ENCODE measurements at regions not wholly inside any gene's neighbourhood (a gene's known extent, or its start where the extent isn't known, plus 50 kb on each side); places are given as distances from the start of the nearest gene placed in this dataset.

DNA sequence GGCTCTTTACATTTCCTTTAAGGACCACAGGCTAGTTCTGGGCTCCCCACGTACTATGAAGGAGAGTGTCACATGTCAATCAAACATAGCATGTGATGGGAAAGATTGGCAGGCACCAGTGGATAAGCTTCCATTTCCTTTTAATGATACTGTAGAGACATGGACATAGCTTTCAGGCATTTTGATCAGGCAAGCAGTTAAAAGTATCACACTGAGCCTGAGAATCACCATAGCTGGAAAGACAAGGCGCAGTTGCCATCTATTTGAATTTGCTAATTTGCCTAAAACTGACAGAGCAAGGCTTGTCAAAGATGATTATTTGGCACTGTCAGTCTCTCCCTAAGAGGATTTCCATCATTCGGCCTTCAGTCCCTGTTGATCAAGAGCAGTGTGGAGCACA, 263.4 kb upstream of the TAC1 start:
- H3K36me3 ChIP-seq (replicated peaks in 1 of 2; ENCODE audit: insufficient read depth in 1 of 2, low read depth in 2 of 2): no peaks in the 10 kb centered on the region
- H3K27ac ChIP-seq: no peak overlapping the region
- H3K27me3 ChIP-seq: no peaks in the 10 kb centered on the region
- H3K4me1 ChIP-seq: no peaks in the 10 kb centered on the region
- no peak for TF ChIP-seq POLR2A (IDR thresholded peaks at IDR 0.05)
- TF ChIP-seq, protein P1, sequence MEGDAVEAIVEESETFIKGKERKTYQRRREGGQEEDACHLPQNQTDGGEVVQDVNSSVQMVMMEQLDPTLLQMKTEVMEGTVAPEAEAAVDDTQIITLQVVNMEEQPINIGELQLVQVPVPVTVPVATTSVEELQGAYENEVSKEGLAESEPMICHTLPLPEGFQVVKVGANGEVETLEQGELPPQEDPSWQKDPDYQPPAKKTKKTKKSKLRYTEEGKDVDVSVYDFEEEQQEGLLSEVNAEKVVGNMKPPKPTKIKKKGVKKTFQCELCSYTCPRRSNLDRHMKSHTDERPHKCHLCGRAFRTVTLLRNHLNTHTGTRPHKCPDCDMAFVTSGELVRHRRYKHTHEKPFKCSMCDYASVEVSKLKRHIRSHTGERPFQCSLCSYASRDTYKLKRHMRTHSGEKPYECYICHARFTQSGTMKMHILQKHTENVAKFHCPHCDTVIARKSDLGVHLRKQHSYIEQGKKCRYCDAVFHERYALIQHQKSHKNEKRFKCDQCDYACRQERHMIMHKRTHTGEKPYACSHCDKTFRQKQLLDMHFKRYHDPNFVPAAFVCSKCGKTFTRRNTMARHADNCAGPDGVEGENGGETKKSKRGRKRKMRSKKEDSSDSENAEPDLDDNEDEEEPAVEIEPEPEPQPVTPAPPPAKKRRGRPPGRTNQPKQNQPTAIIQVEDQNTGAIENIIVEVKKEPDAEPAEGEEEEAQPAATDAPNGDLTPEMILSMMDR (IDR thresholded peaks at IDR 0.05): no peak
- no peak for DNase-seq
- H3K9me3 ChIP-seq: no peaks in the 10 kb centered on the region
- no peak overlapping the region for H3K4me3 ChIP-seq
- intact Hi-C loops (cut with DNase I): no loop called here
- ATAC-seq: no peak
- WGBS, 2 donors: 66 to 80% methylated on average over 3 of the region's 3 CpGs

DNA sequence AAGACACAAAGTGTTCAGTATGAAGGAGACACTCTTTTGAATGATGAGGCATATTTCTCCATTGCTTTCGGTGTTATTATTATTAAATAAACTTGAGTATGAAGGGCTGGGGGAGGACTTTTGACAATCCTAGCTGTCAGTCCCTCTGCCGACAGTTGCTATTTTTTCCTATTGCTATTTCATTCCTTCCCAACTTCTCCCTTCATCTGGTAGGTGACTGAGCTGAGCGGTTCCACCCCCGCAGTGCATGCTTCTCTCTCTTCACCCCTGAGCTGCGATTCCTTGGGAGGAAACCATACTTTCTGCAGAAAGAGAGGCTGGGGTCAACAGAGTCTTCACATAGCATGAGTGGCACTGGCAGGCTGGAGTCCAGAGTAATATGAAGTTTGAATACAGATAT, 261.2 kb upstream of the TAC1 start:
- no peaks in the 10 kb centered on the region for H3K4me1 ChIP-seq
- no peaks in the 10 kb centered on the region for H3K27me3 ChIP-seq
- ATAC-seq: no peak
- no peaks in the 10 kb centered on the region for H3K36me3 ChIP-seq (replicated peaks in 1 of 2; ENCODE audit: insufficient read depth in 1 of 2, low read depth in 2 of 2)
- TF ChIP-seq POLR2A (IDR thresholded peaks at IDR 0.05): no peak
- TF ChIP-seq, protein P1 (IDR thresholded peaks at IDR 0.05): no peak
- H3K27ac ChIP-seq: no peak overlapping the region
- 61 to 68% methylated on average over 5 of the region's 5 CpGs for WGBS, 2 donors
- DNase-seq: no peak
- intact Hi-C loops (cut with DNase I): no loop called here
- H3K9me3 ChIP-seq: no peaks in the 10 kb centered on the region
- no peak overlapping the region for H3K4me3 ChIP-seq

DNA sequence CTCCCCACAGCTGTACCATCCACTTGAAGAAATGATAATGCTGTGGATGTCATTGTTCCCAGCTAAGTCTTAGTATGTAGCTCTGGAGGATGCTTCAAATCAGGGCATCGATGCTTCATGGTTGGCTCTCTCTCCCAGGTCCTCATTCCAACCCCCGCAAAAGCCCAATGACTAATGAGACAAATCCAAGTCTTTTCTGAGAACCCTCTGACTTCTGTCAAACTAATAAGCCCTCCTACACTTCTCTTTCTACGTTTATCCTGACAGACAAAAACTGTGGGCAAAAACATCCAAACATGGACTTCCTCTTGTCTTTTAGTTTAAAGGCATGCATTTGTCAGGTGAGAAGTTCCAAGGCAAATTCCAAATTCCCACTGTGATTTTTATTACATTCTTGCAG, 260.4 kb upstream of the TAC1 start:
- Histone ChIP-seq H3K9me3 (no peaks in the 10 kb centered on the region), H3K27me3 (no peaks in the 10 kb centered on the region), H3K27ac (no peak overlapping the region), H3K36me3 (replicated peaks in 1 of 2; ENCODE audit: insufficient read depth in 1 of 2, low read depth in 2 of 2) (no peaks in the 10 kb centered on the region), H3K4me3 (no peak overlapping the region), H3K4me1 (no peaks in the 10 kb centered on the region)
- no peak for DNase-seq
- WGBS, 2 donors: 41 to 59% methylated on average over 3 of the region's 3 CpGs
- no peak for ATAC-seq
- TF ChIP-seq POLR2A (IDR thresholded peaks at IDR 0.05): no peak
- TF ChIP-seq, protein P1 (IDR thresholded peaks at IDR 0.05): no peak
- intact Hi-C loops (cut with DNase I): no loop called here

DNA sequence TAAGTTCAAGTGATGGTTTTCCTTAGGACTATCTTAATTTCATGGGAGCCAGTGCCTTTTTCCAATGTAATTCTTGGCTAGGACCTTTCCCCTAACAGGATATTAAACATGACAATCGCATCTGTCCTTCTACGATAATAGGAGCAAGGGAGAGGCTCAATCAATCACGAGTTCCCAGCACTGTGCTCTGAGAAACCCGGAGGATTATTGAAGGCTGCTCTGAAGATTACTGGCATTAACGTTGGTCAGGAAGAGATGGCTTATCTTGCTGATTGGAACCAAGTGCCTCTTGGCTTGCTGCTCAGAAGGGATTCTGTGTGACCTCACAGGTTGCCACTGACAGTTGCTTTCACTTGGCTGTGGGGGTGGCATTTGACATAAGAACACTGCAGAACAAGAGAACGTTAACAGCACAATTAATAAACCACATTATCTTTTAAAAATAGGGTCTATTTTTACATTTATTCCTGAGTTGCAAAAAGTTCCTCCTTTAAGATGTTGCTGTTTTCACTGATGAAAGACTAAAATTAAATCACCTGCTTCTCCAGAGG, 252.1 kb upstream of the TAC1 start:
- H3K4me3 ChIP-seq: no peak overlapping the region
- no peak overlapping the region for H3K27ac ChIP-seq
- no peaks in the 10 kb centered on the region for H3K9me3 ChIP-seq
- intact Hi-C loops (cut with DNase I): loop anchor here (10.0 kb wide), 1 partner anchor 1745 kb away; no protein-coding TSS in a partner anchor
- TF ChIP-seq POLR2A (IDR thresholded peaks at IDR 0.05): no peak
- TF ChIP-seq, protein P1 (IDR thresholded peaks at IDR 0.05): no peak
- WGBS, 2 donors: 32 to 43% methylated on average over 6 of the region's 6 CpGs
- H3K4me1 ChIP-seq: no peaks in the 10 kb centered on the region
- H3K36me3 ChIP-seq (replicated peaks in 1 of 2; ENCODE audit: insufficient read depth in 1 of 2, low read depth in 2 of 2): no peaks in the 10 kb centered on the region
- no peaks in the 10 kb centered on the region for H3K27me3 ChIP-seq
- no peak for DNase-seq
- no peak for ATAC-seq

DNA sequence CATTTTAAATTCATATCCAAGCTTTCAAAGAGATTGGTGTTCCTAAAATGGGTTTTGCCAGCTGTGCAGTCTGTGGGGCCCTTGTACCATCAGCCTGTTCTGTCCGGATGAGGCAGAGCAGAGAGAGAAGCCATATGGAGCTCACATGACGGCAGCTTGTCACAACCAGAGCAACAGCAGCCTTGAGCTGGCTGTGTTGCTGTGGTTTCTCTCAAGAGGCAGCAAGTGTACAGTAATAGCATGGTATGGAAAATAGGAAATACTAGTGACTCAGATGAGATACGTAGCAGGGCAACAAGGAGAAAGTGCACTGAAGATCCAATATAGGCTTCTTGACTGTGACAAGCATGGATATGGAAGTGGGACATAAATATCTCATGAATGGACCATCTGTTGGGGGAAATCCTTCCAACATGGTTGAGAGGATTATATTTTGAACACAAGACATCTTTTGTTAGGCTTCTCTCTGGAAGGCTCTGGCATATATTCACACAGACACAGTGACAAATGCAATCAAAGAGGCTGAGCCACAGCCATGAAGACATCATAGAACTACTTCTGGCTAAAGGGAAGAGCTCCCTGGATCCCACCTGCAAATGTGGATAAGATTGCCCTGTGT, 251.0 kb upstream of the TAC1 start:
- intact Hi-C loops (cut with DNase I): loop anchor here (10.0 kb wide), 1 partner anchor 1746 kb away; no protein-coding TSS in a partner anchor
- DNase-seq: no peak
- WGBS, 2 donors: 59 to 69% methylated on average over 3 of the region's 3 CpGs

More for the DNA sequence above, 251.0 kb upstream of the TAC1 start:
- TF ChIP-seq POLR2A (IDR thresholded peaks at IDR 0.05): no peak
- TF ChIP-seq, protein P1 (IDR thresholded peaks at IDR 0.05): no peak
- Histone ChIP-seq H3K27ac (no peak overlapping the region), H3K9me3 (no peaks in the 10 kb centered on the region), H3K36me3 (replicated peaks in 1 of 2; ENCODE audit: insufficient read depth in 1 of 2, low read depth in 2 of 2) (no peaks in the 10 kb centered on the region), H3K27me3 (no peaks in the 10 kb centered on the region), H3K4me1 (no peaks in the 10 kb centered on the region), H3K4me3 (no peak overlapping the region)
- ATAC-seq: no peak
